IMR-90 (cell line): ENCODE measurements at regions not wholly inside any gene's neighbourhood (a gene's known extent, or its start where the extent isn't known, plus 50 kb on each side); places are given as distances from the start of the nearest gene placed in this dataset.

Experiments used
- ATAC-seq: fragments of 200-7000 bp; cut with Tn5 transposase; 2 replicates; pipeline ENCODE4 v1.9.1; 2020; ENCODE audit warnings: low read depth, mild to moderate bottlenecking, moderate library complexity
- BruUV-seq: library from RNA; stranded (reverse); fragments of 400-500 nt; replicated peaks from 2 replicates; lab custom pipeline; 2021; lab: Mats Ljungman, UMichigan
- CTCF ChIA-PET: fragments of 300-600 bp; formaldehyde crosslinking; extraction: SDS; loops from one replicate; lab custom pipeline; 2021; ENCODE audit warnings: antibody characterized with exemption; lab: Yijun Ruan, JAX
- POLR2A ChIA-PET: fragments of 300-600 bp; sonication (Branson Sonifier 250); formaldehyde crosslinking; loops from one replicate; lab custom pipeline; 2022; ENCODE audit warnings: antibody characterized with exemption; ENCODE audit not compliant: unreplicated experiment; lab: Charles Lee
- DNase-seq: peaks from one replicate; pipeline ENCODE4 v3.0.0; 2013
- H2AFZ ChIP-seq: replicated peaks from 2 replicates; pipeline ENCODE3; 2013; ENCODE audit warnings: low read length, mild to moderate bottlenecking; ENCODE audit not compliant: poor library complexity
- H2AK5ac ChIP-seq: 2 replicates; pipeline ENCODE4 v1.6.1; 2013; ENCODE audit warnings: low read depth, low read length, inconsistent platforms
- H2AK9ac ChIP-seq: replicated peaks from 2 replicates; pipeline ENCODE3; 2013; ENCODE audit warnings: mild to moderate bottlenecking, low read depth, low read length, moderate library complexity; ENCODE audit not compliant: poor library complexity
- H2BK120ac ChIP-seq: 2 replicates; pipeline ENCODE4 v1.6.1; 2013; ENCODE audit warnings: low read depth, low read length, inconsistent platforms
- H2BK15ac ChIP-seq: 3 replicates; pipeline ENCODE4 v1.6.1; 2013; ENCODE audit warnings: low read depth, low read length, inconsistent platforms
- H2BK20ac ChIP-seq: 2 replicates; pipeline ENCODE4 v1.6.1; 2013; ENCODE audit warnings: low read depth, mild to moderate bottlenecking, inconsistent platforms, low read length, moderate library complexity
- H2BK5ac ChIP-seq: 2 replicates; pipeline ENCODE4 v1.6.1; 2013; ENCODE audit warnings: mild to moderate bottlenecking, low read depth, low read length, inconsistent platforms; ENCODE audit not compliant: poor library complexity, severe bottlenecking
- H3K14ac ChIP-seq: replicated peaks from 2 replicates; pipeline ENCODE4 v1.6.1; 2013; ENCODE audit warnings: low read depth, low read length, inconsistent platforms
- H3K18ac ChIP-seq: 2 replicates; pipeline ENCODE4 v1.6.1; 2013; ENCODE audit warnings: low read depth, low read length, control low read depth
- H3K23ac ChIP-seq: 2 replicates; pipeline ENCODE4 v1.6.1; 2013; ENCODE audit warnings: low read depth, low read length, inconsistent platforms
- H3K27ac ChIP-seq: 2 replicates; pipeline ENCODE4 v1.5.1; 2013; ENCODE audit warnings: mild to moderate bottlenecking, control low read depth, low read length; ENCODE audit not compliant: insufficient read depth
- H3K27me3 ChIP-seq: 2 replicates; pipeline ENCODE4 v1.6.1; 2013; ENCODE audit warnings: low read length; ENCODE audit not compliant: control insufficient read depth, insufficient read depth
- H3K36me3 ChIP-seq: 2 replicates; pipeline ENCODE4 v1.6.1; 2013; ENCODE audit warnings: low read length, mixed read lengths; ENCODE audit not compliant: control insufficient read depth, insufficient read depth
- H3K4ac ChIP-seq: 2 replicates; pipeline ENCODE4 v1.6.1; 2013; ENCODE audit warnings: low read depth, low read length, inconsistent platforms
- H3K4me1 ChIP-seq: 2 replicates; pipeline ENCODE4 v1.6.1; 2013; ENCODE audit warnings: low read length, mixed read lengths; ENCODE audit not compliant: control insufficient read depth, insufficient read depth
- H3K4me2 ChIP-seq: 2 replicates; pipeline ENCODE4 v1.6.1; 2013; ENCODE audit warnings: low read depth, mild to moderate bottlenecking, control low read depth, low read length, moderate library complexity
- H3K4me3 ChIP-seq: 2 replicates; pipeline ENCODE4 v1.5.1; 2013; ENCODE audit warnings: low read depth, mild to moderate bottlenecking, control low read depth, low read length, moderate library complexity; ENCODE audit not compliant: insufficient read depth
- H3K56ac ChIP-seq: 2 replicates; pipeline ENCODE4 v1.6.1; 2013; ENCODE audit warnings: low read length, inconsistent platforms; ENCODE audit not compliant: insufficient read depth; ENCODE audit errors: extremely low read depth
- H3K79me1 ChIP-seq, 2 experiments: 2 replicates each; pipeline ENCODE4 v1.6.1; 2013; ENCODE audit warnings: low read length in 2 of 2, inconsistent platforms in 1 of 2, low read depth in 1 of 2
- H3K9ac ChIP-seq: 2 replicates; pipeline ENCODE4 v1.6.1; 2013; ENCODE audit warnings: low read depth, low read length, control low read depth
- H3K9me1 ChIP-seq: 2 replicates; pipeline ENCODE4 v1.6.1; 2013; ENCODE audit warnings: low read length, inconsistent platforms; ENCODE audit not compliant: insufficient read depth
- H3K9me3 ChIP-seq: 2 replicates; pipeline ENCODE4 v1.6.1; 2013; ENCODE audit warnings: low read length; ENCODE audit not compliant: control insufficient read depth, insufficient read depth
- H4K20me1 ChIP-seq: 2 replicates; pipeline ENCODE4 v1.6.1; 2013; ENCODE audit warnings: low read length, inconsistent platforms; ENCODE audit not compliant: insufficient read depth
- H4K5ac ChIP-seq: 2 replicates; pipeline ENCODE4 v1.6.1; 2013; ENCODE audit warnings: mild to moderate bottlenecking, low read depth, low read length, control low read depth
- H4K8ac ChIP-seq, 2 experiments: 2 replicates each; pipeline ENCODE4 v1.6.1; 2013; ENCODE audit warnings: low read depth in 2 of 2, low read length in 2 of 2, control low read depth in 1 of 2, inconsistent platforms in 1 of 2
- H4K91ac ChIP-seq: 2 replicates; pipeline ENCODE4 v1.6.1; 2013; ENCODE audit warnings: low read depth, low read length, inconsistent platforms; ENCODE audit not compliant: insufficient read depth
- BHLHE40 ChIP-seq: fragments of 150-350 bp; IDR thresholded peaks from 2 replicates; pipeline ENCODE4 v1.6.1; 2016; ENCODE audit warnings: mild to moderate bottlenecking, low read depth, low read length
- MAFK ChIP-seq: IDR thresholded peaks from 2 replicates; pipeline ENCODE4 v1.6.1; 2012; ENCODE audit warnings: low read depth, low read length, improper control_type of control experiment
- MAZ ChIP-seq: IDR thresholded peaks from 2 replicates; pipeline ENCODE4 v1.6.1; 2012; ENCODE audit warnings: low read depth, mild to moderate bottlenecking, low read length, improper control_type of control experiment, moderate library complexity, borderline replicate concordance
- MXI1 ChIP-seq: IDR thresholded peaks from 2 replicates; pipeline ENCODE4 v1.6.1; 2012; ENCODE audit warnings: low read depth, mild to moderate bottlenecking, low read length, moderate library complexity, borderline replicate concordance
- NFE2L2 ChIP-seq: fragments of 150-350 bp; IDR thresholded peaks from 2 replicates; pipeline ENCODE4 v1.6.1; 2016; ENCODE audit warnings: low read depth, mild to moderate bottlenecking, low read length
- RAD21 ChIP-seq: IDR thresholded peaks from 2 replicates; pipeline ENCODE4 v1.6.1; 2012; ENCODE audit warnings: low read length, improper control_type of control experiment
- WGBS, 2 experiments: methylation state at CpG; one replicate each; pipeline versions ENCODE4 v1.1.5 to v1.1.7; 2013; ENCODE audit warnings: missing lambda C conversion rate in 2 of 2; ENCODE audit not compliant: insufficient read length in 1 of 2; ENCODE audit errors: extremely low coverage in 2 of 2; 5-methylcytosine and 5-hydroxymethylcytosine counted together
- dilution Hi-C: fragments of 300-500 bp; cut with HindIII; formaldehyde crosslinking; loops from one replicate; pipeline ENCODE4 v1.14.3; 2018; ENCODE audit warnings: low sequenced_read_pairs; ENCODE audit not compliant: unreplicated experiment
- in situ Hi-C: fragments of 300-500 bp; cut with MboI; formaldehyde crosslinking; loops from 3 replicates; pipeline ENCODE4 v1.14.3; 2019; ENCODE audit warnings: low sequenced_read_pairs, inconsistent platforms, mixed read lengths
- intact Hi-C: fragments of 100-400 bp; cut with micrococcal nuclease; formaldehyde crosslinking; loops from 2 replicates; pipeline ENCODE4 v1.10.0; 2022
- TF ChIP-seq, protein P1 (sequence below): fragments of 150-350 bp; IDR thresholded peaks from 2 replicates; pipeline ENCODE4 v1.6.1; 2016; ENCODE audit warnings: low read depth, mild to moderate bottlenecking, low read length, moderate library complexity, borderline replicate concordance

DNA sequence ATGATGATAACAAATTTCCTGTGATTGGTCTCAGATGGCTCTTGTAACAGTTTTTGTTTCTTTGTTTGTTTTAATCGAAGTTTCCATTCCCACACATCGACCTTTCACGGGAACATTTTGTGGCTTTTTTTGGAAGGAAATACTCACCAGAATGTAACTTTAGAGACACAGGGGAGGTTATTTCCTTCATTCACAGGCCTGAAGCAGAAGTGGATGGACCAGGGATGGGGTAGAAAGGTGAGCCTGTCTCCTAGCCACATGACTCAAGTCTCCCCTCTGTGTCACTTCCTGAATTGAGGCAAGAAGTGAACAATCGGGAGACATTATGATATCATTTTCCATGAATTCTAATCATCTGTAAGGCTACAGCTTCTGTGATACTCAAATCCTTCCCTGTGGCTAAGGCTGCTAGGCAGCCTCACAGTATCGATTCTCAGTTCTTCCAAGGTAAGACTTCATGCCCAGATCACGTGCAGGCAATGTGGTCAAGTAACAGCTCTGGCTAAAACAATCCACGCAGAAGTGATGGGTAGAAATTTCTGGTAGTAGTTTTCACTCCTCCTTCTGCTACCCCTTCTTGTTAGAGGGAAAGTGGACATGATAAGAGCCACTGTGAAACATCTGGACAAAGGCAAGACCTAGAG lies 203.9 kb upstream of the NEBL start:
- Histone ChIP-seq H3K4me1 (no peaks in the 10 kb centered on the region), H3K9me1 (no peaks in the 10 kb centered on the region), H2AK9ac (no peak overlapping the region), H3K27me3 (no peaks in the 10 kb centered on the region), H3K36me3 (no peaks in the 10 kb centered on the region), H3K4me2 (no peak overlapping the region), H3K18ac (no peak overlapping the region), H3K9me3 (no peaks in the 10 kb centered on the region), H3K9ac (no peak overlapping the region), H3K14ac (no peak overlapping the region), H4K5ac (no peak overlapping the region), H3K79me1 (no peaks in the 10 kb centered on the region), H2BK5ac (no peak overlapping the region), H4K91ac (no peak overlapping the region), H3K27ac (no peak overlapping the region), H4K8ac (no peak overlapping the region), H4K20me1 (no peaks in the 10 kb centered on the region), H2AK5ac (no peak overlapping the region), H2BK15ac (no peak overlapping the region), H2AFZ (no peak overlapping the region), H2BK20ac (no peak overlapping the region), H3K23ac (no peak overlapping the region), H3K56ac (no peak overlapping the region), H2BK120ac (no peak overlapping the region), H3K4me3 (no peak overlapping the region), H3K4ac (no peak overlapping the region)
- in situ Hi-C loops (no loop called here), intact Hi-C loops (no loop called here), dilution Hi-C loops (no loop called here)
- 20% methylated on average over 1 of the region's 7 CpGs; no CpG with 5 or more reads in 1 of the 2 experiments for WGBS, 2 experiments
- ChIA-PET POLR2A (no interaction called here), CTCF (no interaction called here)
- DNase-seq = no peak
- TF ChIP-seq BHLHE40 (no peak), MXI1 (no peak), NFE2L2 (no peak), MAFK (no peak), RAD21 (no peak), MAZ (no peak)
- TF ChIP-seq, protein P1, sequence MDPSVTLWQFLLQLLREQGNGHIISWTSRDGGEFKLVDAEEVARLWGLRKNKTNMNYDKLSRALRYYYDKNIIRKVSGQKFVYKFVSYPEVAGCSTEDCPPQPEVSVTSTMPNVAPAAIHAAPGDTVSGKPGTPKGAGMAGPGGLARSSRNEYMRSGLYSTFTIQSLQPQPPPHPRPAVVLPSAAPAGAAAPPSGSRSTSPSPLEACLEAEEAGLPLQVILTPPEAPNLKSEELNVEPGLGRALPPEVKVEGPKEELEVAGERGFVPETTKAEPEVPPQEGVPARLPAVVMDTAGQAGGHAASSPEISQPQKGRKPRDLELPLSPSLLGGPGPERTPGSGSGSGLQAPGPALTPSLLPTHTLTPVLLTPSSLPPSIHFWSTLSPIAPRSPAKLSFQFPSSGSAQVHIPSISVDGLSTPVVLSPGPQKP = no peak
- BruUV-seq = no TSS peak
- ATAC-seq = no peak
